GM11168 (cell line): ENCODE measurements at regions not wholly inside any gene's neighbourhood (a gene's known extent, or its start where the extent isn't known, plus 50 kb on each side); places are given as distances from the start of the nearest gene placed in this dataset.

ENCODE experiments used
- in situ Hi-C: fragments of 300-500 bp; cut with MboI; formaldehyde crosslinking; loops from one replicate; pipeline ENCODE4 v1.12.0; 2022; ENCODE audit warnings: low sequenced_read_pairs; ENCODE audit not compliant: unreplicated experiment

GRCh38 chr19:29263305-29264135 lies 50.6 kb upstream of the UQCRFS1 start:
- in situ Hi-C loops: no loop called here

- in situ Hi-C loops: no loop called here
Measured at GRCh38 chr19:29264897-29265296, 51.9 kb upstream of the UQCRFS1 start.

- in situ Hi-C loops: no loop called here
Measured at GRCh38 chr19:29265436-29265835, 52.5 kb upstream of the UQCRFS1 start.

- in situ Hi-C loops: no loop called here
Measured at GRCh38 chr19:29266001-29266400, 53.0 kb upstream of the UQCRFS1 start.

- in situ Hi-C loops: no loop called here
Measured at GRCh38 chr19:29266603-29267002, 53.7 kb upstream of the UQCRFS1 start.

GRCh38 chr19:29267701-29268100 lies 54.8 kb upstream of the UQCRFS1 start:
- in situ Hi-C loops: no loop called here

- in situ Hi-C loops: no loop called here
Measured at GRCh38 chr19:29268103-29268502, 55.2 kb upstream of the UQCRFS1 start.

- in situ Hi-C loops: no loop called here
Measured at GRCh38 chr19:29268721-29269393, 55.9 kb upstream of the UQCRFS1 start.

- in situ Hi-C loops: no loop called here
Measured at GRCh38 chr19:29269641-29270040, 56.7 kb upstream of the UQCRFS1 start.

- in situ Hi-C loops: no loop called here
Measured at GRCh38 chr19:29271341-29271740, 58.4 kb upstream of the UQCRFS1 start.

- in situ Hi-C loops: no loop called here
Measured at GRCh38 chr19:29271911-29272310, 59.0 kb upstream of the UQCRFS1 start.

- in situ Hi-C loops: no loop called here
Measured at GRCh38 chr19:29273000-29273640, 60.2 kb upstream of the UQCRFS1 start.

GRCh38 chr19:29275266-29275665 lies 62.3 kb upstream of the UQCRFS1 start:
- in situ Hi-C loops: no loop called here

- in situ Hi-C loops: no loop called here
Measured at GRCh38 chr19:29277102-29277501, 64.2 kb upstream of the UQCRFS1 start.

GRCh38 chr19:29278716-29279115 lies 65.8 kb upstream of the UQCRFS1 start:
- in situ Hi-C loops: no loop called here

GRCh38 chr19:29283366-29283765 lies 70.4 kb upstream of the UQCRFS1 start:
- in situ Hi-C loops: no loop called here

GRCh38 chr19:29285187-29285687 lies 72.3 kb upstream of the UQCRFS1 start:
- in situ Hi-C loops: no loop called here

GRCh38 chr19:29285878-29286277 lies 72.9 kb upstream of the UQCRFS1 start:
- in situ Hi-C loops: no loop called here

GRCh38 chr19:29287061-29287460 lies 74.1 kb upstream of the UQCRFS1 start:
- in situ Hi-C loops: no loop called here

GRCh38 chr19:29288256-29288655 lies 75.3 kb upstream of the UQCRFS1 start:
- in situ Hi-C loops: no loop called here

- in situ Hi-C loops: no loop called here
Measured at GRCh38 chr19:29289020-29289419, 76.1 kb upstream of the UQCRFS1 start.
